Hepatocyte (in vitro differentiated cells): ENCODE measurements at regions not wholly inside any gene's neighbourhood (a gene's known extent, or its start where the extent isn't known, plus 50 kb on each side); places are given as distances from the start of the nearest gene placed in this dataset.
"Not testable (repeated sequence)": the region's sequence is repeated elsewhere in the genome, so short reads cannot be mapped to it uniquely, and the experiment has no call there.

Source experiments
- DNase-seq: peaks from one replicate; pipeline ENCODE4 v3.0.0-alpha.2; 2016; ENCODE audit warnings: low spot score
- H2AFZ ChIP-seq: fragments of 200-600 bp; sonication (generic); 2 replicates; pipeline ENCODE4 v1.6.0; 2016; ENCODE audit warnings: antibody characterized with exemption, mild to moderate bottlenecking
- H3K27ac ChIP-seq: fragments of 200-600 bp; sonication (generic); 2 replicates; pipeline ENCODE4 v1.5.1; 2016; ENCODE audit warnings: mild to moderate bottlenecking
- H3K27me3 ChIP-seq: fragments of 200-600 bp; sonication (generic); 2 replicates; pipeline ENCODE4 v1.6.1; 2016
- H3K36me3 ChIP-seq: fragments of 200-600 bp; sonication (generic); replicated peaks from 2 replicates; pipeline ENCODE4 v1.5.1; 2016; ENCODE audit warnings: low read depth; ENCODE audit not compliant: insufficient read depth
- H3K4me1 ChIP-seq: fragments of 200-600 bp; sonication (generic); 2 replicates; pipeline ENCODE4 v1.5.1; 2016; ENCODE audit warnings: mild to moderate bottlenecking, moderate library complexity; ENCODE audit not compliant: insufficient read depth
- H3K4me2 ChIP-seq: fragments of 200-600 bp; sonication (generic); 2 replicates; pipeline ENCODE4 v1.6.0; 2016
- H3K4me3 ChIP-seq: fragments of 200-600 bp; sonication (generic); 2 replicates; pipeline ENCODE4 v1.5.1; 2016; ENCODE audit warnings: mild to moderate bottlenecking
- H3K79me2 ChIP-seq: fragments of 200-600 bp; sonication (generic); 2 replicates; pipeline ENCODE4 v1.6.0; 2017; ENCODE audit warnings: mild to moderate bottlenecking
- H3K9me2 ChIP-seq: fragments of 200-600 bp; sonication (generic); replicated peaks from 2 replicates; pipeline ENCODE4 v1.6.0; 2017; ENCODE audit warnings: mild to moderate bottlenecking; ENCODE audit not compliant: insufficient read depth
- H3K9me3 ChIP-seq: fragments of 200-600 bp; sonication (generic); 2 replicates; pipeline ENCODE4 v1.5.1; 2016; ENCODE audit warnings: low read depth, mild to moderate bottlenecking
- H4K20me1 ChIP-seq: fragments of 200-600 bp; sonication (generic); 2 replicates; pipeline ENCODE4 v1.6.0; 2016; ENCODE audit warnings: mild to moderate bottlenecking; ENCODE audit not compliant: insufficient read depth, poor library complexity, severe bottlenecking
- CTCF ChIP-seq: fragments of 200-600 bp; sonication (generic); IDR thresholded peaks from 2 replicates; pipeline ENCODE4 v1.5.1; 2016; ENCODE audit warnings: antibody characterized with exemption, mild to moderate bottlenecking; ENCODE audit not compliant: poor library complexity
- EZH2 ChIP-seq: fragments of 200-600 bp; sonication (generic); IDR thresholded peaks from 2 replicates; pipeline ENCODE4 v1.6.1; 2016; ENCODE audit warnings: antibody characterized with exemption, mild to moderate bottlenecking, borderline replicate concordance
- EZH2phosphoT487 ChIP-seq: fragments of 200-600 bp; sonication (generic); IDR thresholded peaks from one replicate; pipeline ENCODE4 v1.6.1; 2018; ENCODE audit warnings: antibody characterized with exemption, mild to moderate bottlenecking, low read depth, moderate library complexity; ENCODE audit not compliant: unreplicated experiment, severe bottlenecking
- WGBS: methylation state at CpG from one replicate; pipeline ENCODE4 v1.1.6; 2016; ENCODE audit warnings: low lambda C conversion rate; ENCODE audit errors: missing lambda C conversion rate; 5-methylcytosine and 5-hydroxymethylcytosine counted together

GRCh38 chr1:61552630-61553305 lies 172.2 kb downstream of the TM2D1 start:
- 88% methylated on average over 4 of the region's 4 CpGs for WGBS
- Histone ChIP-seq H3K27me3 (no peaks in the 10 kb centered on the region), H2AFZ (no peak overlapping the region), H3K9me2 (no peaks in the 10 kb centered on the region), H4K20me1 (no peaks in the 10 kb centered on the region), H3K4me3 (no peak overlapping the region), H3K4me2 (no peak overlapping the region), H3K79me2 (no peaks in the 10 kb centered on the region), H3K36me3 (no peaks in the 10 kb centered on the region), H3K9me3 (no peaks in the 10 kb centered on the region), H3K4me1 (no peaks in the 10 kb centered on the region), H3K27ac (no peak overlapping the region)
- TF ChIP-seq EZH2phosphoT487, result no peak
- TF ChIP-seq CTCF, result no peak
- TF ChIP-seq EZH2, result no peak
- DNase-seq, result no peak

- not testable (repeated sequence) for H4K20me1 ChIP-seq, H3K9me3 ChIP-seq, H3K79me2 ChIP-seq, H3K4me2 ChIP-seq, H3K27me3 ChIP-seq, H3K36me3 ChIP-seq, H2AFZ ChIP-seq, H3K27ac ChIP-seq, H3K4me1 ChIP-seq, H3K9me2 ChIP-seq, DNase-seq, H3K4me3 ChIP-seq
- 71% methylated on average over 2 of the region's 2 CpGs for WGBS
Measured at GRCh38 chr1:61547302-61547701, 177.6 kb downstream of the TM2D1 start.

- H3K9me3 ChIP-seq, H3K4me2 ChIP-seq, H3K27ac ChIP-seq, DNase-seq, H3K4me1 ChIP-seq, H4K20me1 ChIP-seq, H3K4me3 ChIP-seq, H3K9me2 ChIP-seq, H3K27me3 ChIP-seq, H3K36me3 ChIP-seq, H3K79me2 ChIP-seq, H2AFZ ChIP-seq: not testable (repeated sequence)
- 79% methylated on average over 2 of the region's 2 CpGs for WGBS
Measured at GRCh38 chr1:61544870-61545269, 180.1 kb downstream of the TM2D1 start.

GRCh38 chr1:61543498-61543897 lies 181.4 kb downstream of the TM2D1 start:
- not testable (repeated sequence) for DNase-seq

GRCh38 chr1:61539720-61540462 lies 185.1 kb downstream of the TM2D1 start:
- Histone ChIP-seq H3K79me2 (no peaks in the 10 kb centered on the region), H3K36me3 (no peaks in the 10 kb centered on the region), H3K4me3 (no peak overlapping the region), H3K9me2 (no peaks in the 10 kb centered on the region), H3K27ac (no peak overlapping the region), H3K9me3 (no peaks in the 10 kb centered on the region), H2AFZ (no peak overlapping the region), H3K4me1 (no peaks in the 10 kb centered on the region), H3K27me3 (no peaks in the 10 kb centered on the region), H4K20me1 (no peaks in the 10 kb centered on the region), H3K4me2 (no peak overlapping the region)
- WGBS, result 81% methylated on average over 12 of the region's 12 CpGs
- TF ChIP-seq CTCF, result no peak
- no peak for TF ChIP-seq EZH2
- TF ChIP-seq EZH2phosphoT487, result no peak
- DNase-seq, result no peak

More at GRCh38 chr1:61543498-61543897, 181.4 kb downstream of the TM2D1 start:
- H3K27ac ChIP-seq, H3K4me1 ChIP-seq, H3K36me3 ChIP-seq, H3K4me3 ChIP-seq, H2AFZ ChIP-seq, H3K9me2 ChIP-seq, H3K9me3 ChIP-seq, H3K4me2 ChIP-seq, H3K27me3 ChIP-seq, H4K20me1 ChIP-seq, H3K79me2 ChIP-seq: not testable (repeated sequence)
